Activated T-helper 2 cell treated with anti-CD3 and anti-CD28 coated beads, Interferon-gamma antibody, Interleukin-2, Interleukin-4, amounts not matched to agents 10 μg/mL and 5 μg/mL and 100 μg/mL, durations not matched to agents 14 hours and 24 hours and 36 hours (primary cell): ENCODE measurements at regions not wholly inside any gene's neighbourhood (a gene's known extent, or its start where the extent isn't known, plus 50 kb on each side); places are given as distances from the start of the nearest gene placed in this dataset.
"Not testable (repeated sequence)": the region's sequence is repeated elsewhere in the genome, so short reads cannot be mapped to it uniquely, and the experiment has no call there.

Experiments
- DNase-seq: peaks from one replicate; pipeline ENCODE4 v3.0.0; 2021; ENCODE audit warnings: low spot score
- H3K27ac Mint-ChIP-seq: one replicate; pipeline ENCODE4 v1.8.0; 2021; ENCODE audit warnings: mixed read lengths
- H3K27me3 Mint-ChIP-seq: one replicate; pipeline ENCODE4 v1.8.0; 2021; ENCODE audit warnings: low read depth, mixed read lengths
- H3K36me3 Mint-ChIP-seq: one replicate; pipeline ENCODE4 v1.8.0; 2021; ENCODE audit warnings: low read depth, mixed read lengths
- H3K4me1 Mint-ChIP-seq: one replicate; pipeline ENCODE4 v1.8.0; 2021; ENCODE audit warnings: low read depth, mixed read lengths
- H3K4me3 Mint-ChIP-seq: one replicate; pipeline ENCODE4 v1.8.0; 2021; ENCODE audit warnings: low read depth, mild to moderate bottlenecking, moderate library complexity, mixed read lengths
- H3K9me3 Mint-ChIP-seq: one replicate; pipeline ENCODE4 v1.8.0; 2021; ENCODE audit warnings: mixed read lengths
- intact Hi-C: fragments of 100-400 bp; cut with micrococcal nuclease; formaldehyde crosslinking; loops from one replicate; pipeline ENCODE4 v1.15.1; 2023

DNA sequence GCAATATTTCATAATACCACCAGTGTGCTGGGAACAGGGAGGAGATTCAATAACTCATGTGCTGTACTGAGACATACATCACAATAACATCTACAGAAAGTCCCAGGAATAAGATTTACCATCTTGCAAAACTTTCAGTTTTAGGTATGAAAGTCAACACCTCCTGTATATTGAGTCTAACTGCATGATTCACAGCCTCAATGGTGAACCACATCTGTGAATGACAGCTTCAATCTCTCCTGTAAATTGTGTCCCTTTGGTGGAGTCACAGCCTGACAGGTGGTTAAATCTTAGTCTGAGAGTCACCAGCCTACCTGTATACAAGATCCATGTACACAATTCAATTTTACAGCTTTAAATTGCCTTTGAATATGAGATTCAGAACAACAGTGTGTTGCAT lies 242.1 kb downstream of the RPS4Y2 start:
- DNase-seq = no peak
- Mint-ChIP-seq H3K9me3 (no peaks in the 10 kb centered on the region), H3K36me3 (no peaks in the 10 kb centered on the region), H3K4me1 (peaks cover 43% of the 10 kb centered on the region), H3K4me3 (no peak overlapping the region), H3K27ac (peak overlapping the region; percentile 78), H3K27me3 (no peaks in the 10 kb centered on the region)
- intact Hi-C loops = loop anchor here (1.0 to 10.0 kb wide), 7 partner anchors 84 to 1433 kb away; no protein-coding TSS in a partner anchor

DNA sequence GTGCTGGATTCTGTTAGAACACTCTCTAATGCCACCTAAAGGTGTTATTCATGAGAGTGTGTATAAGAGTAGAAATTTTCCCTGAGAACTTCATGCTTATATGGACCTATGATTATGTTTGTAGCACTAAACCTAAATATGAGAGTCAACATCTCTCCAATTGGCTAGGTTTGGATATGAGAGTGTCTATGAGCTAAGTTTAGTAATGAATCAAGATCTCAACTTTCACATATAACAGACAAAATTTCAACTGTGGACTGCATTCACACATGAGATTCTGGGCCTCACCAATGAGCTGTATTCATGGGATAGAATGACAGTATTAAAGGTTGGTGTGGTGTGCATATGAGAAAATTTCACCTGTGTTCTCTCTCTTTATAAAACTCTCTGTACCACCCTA lies 242.6 kb downstream of the RPS4Y2 start:
- Mint-ChIP-seq H3K9me3 (no peaks in the 10 kb centered on the region), H3K4me3 (no peak overlapping the region), H3K4me1 (peaks cover 48% of the 10 kb centered on the region), H3K27me3 (no peaks in the 10 kb centered on the region), H3K27ac (no peak overlapping the region), H3K36me3 (no peaks in the 10 kb centered on the region)
- DNase-seq = no peak
- intact Hi-C loops = loop anchor here (1.0 to 10.0 kb wide), 7 partner anchors 84 to 1434 kb away; no protein-coding TSS in a partner anchor

DNA sequence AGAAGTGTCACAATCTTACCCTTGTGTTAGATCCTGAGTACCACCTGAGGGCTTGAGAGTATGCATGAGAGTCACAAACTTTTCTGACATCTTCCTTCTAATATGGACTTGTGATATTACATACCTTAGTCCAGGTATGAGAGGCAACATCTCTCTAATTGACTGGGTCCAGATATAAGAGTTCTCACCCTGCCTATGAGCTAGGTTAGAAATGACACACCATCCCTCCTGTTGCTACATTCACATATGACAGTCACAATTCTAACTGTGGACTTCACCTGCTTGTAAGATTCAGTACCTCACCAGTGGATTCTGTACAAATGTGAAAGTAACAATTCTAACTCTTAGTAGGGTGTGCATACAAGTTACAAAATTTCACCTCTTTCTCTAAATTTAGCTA lies 245.2 kb downstream of the RPS4Y2 start:
- no peak overlapping the region for H3K27ac Mint-ChIP-seq
- peaks cover 54% of the 10 kb centered on the region for H3K4me1 Mint-ChIP-seq
- no peaks in the 10 kb centered on the region for H3K36me3 Mint-ChIP-seq
- intact Hi-C loops = loop anchor here (5.0 kb wide), 1 partner anchor 39 kb away; no protein-coding TSS in a partner anchor
- no peaks in the 10 kb centered on the region for H3K27me3 Mint-ChIP-seq
- H3K9me3 Mint-ChIP-seq = no peaks in the 10 kb centered on the region
- DNase-seq = no peak
- H3K4me3 Mint-ChIP-seq = no peak overlapping the region

DNA sequence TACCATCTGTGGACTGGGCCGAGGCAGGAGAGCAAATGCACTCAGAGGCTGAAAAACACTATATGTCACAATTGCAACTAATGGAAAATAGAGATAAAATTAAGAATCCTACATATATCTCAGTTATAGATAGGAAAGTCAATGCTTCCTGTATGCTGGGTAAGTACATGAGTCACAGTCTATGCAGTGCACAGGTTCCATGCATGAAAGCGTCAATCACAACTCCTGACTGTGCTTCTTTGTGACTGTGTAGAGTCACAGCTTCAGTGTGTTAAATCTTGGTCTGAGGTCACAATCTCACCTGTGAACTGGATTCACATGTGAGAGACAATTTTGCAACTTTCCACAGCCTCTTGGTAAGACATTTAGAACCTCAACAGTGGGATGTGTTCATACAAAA lies 247.2 kb downstream of the RPS4Y2 start:
- Mint-ChIP-seq H3K27me3 (no peaks in the 10 kb centered on the region), H3K27ac (no peak overlapping the region), H3K9me3 (peaks cover 4% of the 10 kb centered on the region), H3K4me1 (peaks cover 44% of the 10 kb centered on the region), H3K36me3 (peaks cover 8% of the 10 kb centered on the region), H3K4me3 (no peak overlapping the region)
- intact Hi-C loops = loop anchor here (5.0 kb wide), 1 partner anchor 41 kb away; no protein-coding TSS in a partner anchor
- DNase-seq = no peak

DNA sequence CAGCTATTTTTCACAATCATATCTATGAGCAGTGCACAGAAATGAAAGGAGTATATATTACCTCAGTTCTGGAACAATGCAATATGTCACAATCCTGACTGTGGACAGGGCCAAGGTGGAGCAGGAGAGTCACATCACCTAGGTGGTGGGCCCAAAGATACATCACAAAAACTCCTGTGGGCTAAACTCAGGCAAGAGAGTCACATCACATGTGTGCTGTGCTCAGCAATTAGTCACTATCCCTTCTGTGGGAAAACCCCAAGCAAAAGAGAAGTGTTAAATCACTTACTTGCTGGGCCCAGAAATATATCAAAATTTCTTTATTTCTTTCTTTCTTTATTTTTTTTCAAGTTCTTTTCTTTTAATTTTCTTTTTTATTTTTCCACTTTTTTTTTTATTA lies 249.6 kb downstream of the RPS4Y2 start:
- H3K9me3 Mint-ChIP-seq = peaks cover 9% of the 10 kb centered on the region

DNA sequence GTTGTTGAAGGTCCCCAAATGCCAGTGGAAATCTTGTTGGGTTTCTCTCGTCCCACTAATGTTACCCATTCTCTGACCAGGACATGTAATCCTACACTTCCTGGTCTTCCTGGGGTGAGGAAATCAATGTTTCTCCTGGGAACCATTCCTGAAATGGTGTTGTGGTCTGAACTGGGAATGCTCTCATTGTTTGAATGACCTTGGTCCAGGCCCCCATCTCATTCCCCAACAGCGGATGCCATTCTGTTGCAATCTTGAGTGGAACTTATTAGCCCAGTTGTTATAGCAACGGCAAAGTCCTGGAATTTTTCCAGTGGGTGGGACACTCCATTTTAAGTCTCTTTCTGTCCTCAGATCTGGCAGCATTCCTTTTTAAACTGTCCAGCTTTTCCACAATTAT lies 265.9 kb downstream of the RPS4Y2 start:
- Mint-ChIP-seq H3K4me3 (no peak overlapping the region), H3K4me1 (peaks cover 29% of the 10 kb centered on the region), H3K27ac (no peak overlapping the region), H3K27me3 (no peaks in the 10 kb centered on the region), H3K36me3 (no peaks in the 10 kb centered on the region), H3K9me3 (no peaks in the 10 kb centered on the region)
- DNase-seq = no peak
- intact Hi-C loops = no loop called here

More for the DNA sequence above, 249.6 kb downstream of the RPS4Y2 start:
- Mint-ChIP-seq H3K4me1 (peaks cover 24% of the 10 kb centered on the region), H3K27me3 (no peaks in the 10 kb centered on the region), H3K36me3 (peaks cover 10% of the 10 kb centered on the region), H3K4me3 (no peak overlapping the region), H3K27ac (no peak overlapping the region)
- DNase-seq = no peak
- intact Hi-C loops = no loop called here

DNA sequence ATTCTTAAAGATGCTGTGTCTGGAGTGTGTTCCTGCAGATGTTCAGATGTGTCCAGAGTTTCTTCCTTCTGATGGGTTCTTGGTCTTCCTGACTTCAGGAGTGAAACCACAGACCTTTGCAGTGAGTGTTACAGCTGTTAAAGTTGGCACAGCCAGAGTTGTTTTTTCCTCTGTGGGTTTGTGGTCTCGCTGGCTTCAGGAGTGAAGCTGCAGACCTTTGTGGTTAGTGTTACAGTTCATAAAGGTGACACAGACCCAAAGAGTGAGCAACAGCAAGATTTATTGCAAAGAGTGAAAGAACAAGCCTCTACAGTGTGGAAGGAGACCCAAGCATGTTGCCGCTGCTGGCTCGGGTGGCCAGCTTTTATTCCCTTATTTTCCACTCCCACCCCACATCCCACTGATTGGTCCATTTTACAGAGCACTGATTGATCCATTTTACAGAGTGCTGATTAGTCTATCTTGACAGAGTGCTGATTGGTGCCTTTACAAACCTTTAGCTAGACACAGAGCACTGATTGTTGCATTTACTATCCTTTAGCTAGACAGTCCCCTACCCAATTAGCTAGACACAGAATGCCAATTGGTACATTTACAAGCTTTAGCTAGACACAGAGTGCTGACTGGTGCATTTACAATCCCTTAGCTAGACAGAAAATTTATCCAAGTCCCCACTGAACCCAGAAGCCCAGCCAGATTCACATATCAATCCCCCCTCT lies 266.6 kb downstream of the RPS4Y2 start:
- Mint-ChIP-seq H3K4me1 (peaks cover 29% of the 10 kb centered on the region), H3K27me3 (no peaks in the 10 kb centered on the region), H3K36me3 (no peaks in the 10 kb centered on the region), H3K4me3 (peak overlapping the region; percentile 20), H3K9me3 (no peaks in the 10 kb centered on the region), H3K27ac (peak overlapping the region; percentile 47)
- intact Hi-C loops = no loop called here
- DNase-seq = peak; percentile 18

DNA sequence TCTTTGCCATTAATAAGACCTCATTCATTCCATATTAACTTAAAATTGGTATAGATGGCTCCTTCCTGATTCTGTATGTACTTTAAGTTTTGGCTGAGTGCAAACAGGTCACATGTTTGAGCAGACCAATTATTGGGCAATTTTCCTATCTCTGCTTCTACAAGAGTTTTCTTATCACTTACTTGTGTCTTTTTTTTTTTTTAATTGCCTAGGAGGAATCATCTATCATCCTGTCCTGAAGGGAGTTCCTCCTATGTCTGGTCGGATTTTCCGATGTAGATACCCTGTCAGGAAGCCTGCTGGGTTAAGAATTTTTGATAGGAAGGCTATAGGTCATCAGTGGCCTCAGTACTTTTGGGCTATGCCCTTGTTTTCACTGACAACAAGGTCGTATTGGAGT lies 268.0 kb downstream of the RPS4Y2 start:
- DNase-seq = no peak
- H3K36me3 Mint-ChIP-seq = no peaks in the 10 kb centered on the region
- no peak overlapping the region for H3K4me3 Mint-ChIP-seq
- H3K9me3 Mint-ChIP-seq = no peaks in the 10 kb centered on the region
- H3K4me1 Mint-ChIP-seq = peaks cover 32% of the 10 kb centered on the region
- H3K27ac Mint-ChIP-seq = no peak overlapping the region
- intact Hi-C loops = no loop called here
- H3K27me3 Mint-ChIP-seq = no peaks in the 10 kb centered on the region

DNA sequence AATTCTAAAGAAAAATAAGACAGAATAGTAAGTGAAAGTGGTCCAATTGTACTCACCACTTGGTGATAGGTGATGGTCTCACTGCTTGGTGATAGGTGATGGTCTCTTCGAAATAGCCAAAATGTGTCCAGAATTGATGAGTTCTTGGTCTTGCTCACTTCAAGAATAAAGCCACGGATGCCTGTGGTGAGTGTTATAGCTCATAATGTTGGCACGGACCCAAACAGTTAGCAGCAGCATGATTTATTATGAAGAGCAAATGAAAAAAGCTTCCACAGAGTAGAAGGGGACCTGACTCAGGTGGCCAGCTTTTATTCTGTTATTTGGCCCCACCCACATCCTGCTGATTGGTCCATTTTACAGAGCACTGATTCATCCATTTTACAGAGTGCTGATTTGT lies 272.6 kb downstream of the RPS4Y2 start:
- H3K4me3 Mint-ChIP-seq = no peak overlapping the region
- intact Hi-C loops = no loop called here
- H3K36me3 Mint-ChIP-seq = peaks cover 7% of the 10 kb centered on the region
- no peaks in the 10 kb centered on the region for H3K27me3 Mint-ChIP-seq
- H3K27ac Mint-ChIP-seq = no peak overlapping the region
- peaks cover 32% of the 10 kb centered on the region for H3K4me1 Mint-ChIP-seq
- DNase-seq = no peak
- no peaks in the 10 kb centered on the region for H3K9me3 Mint-ChIP-seq

DNA sequence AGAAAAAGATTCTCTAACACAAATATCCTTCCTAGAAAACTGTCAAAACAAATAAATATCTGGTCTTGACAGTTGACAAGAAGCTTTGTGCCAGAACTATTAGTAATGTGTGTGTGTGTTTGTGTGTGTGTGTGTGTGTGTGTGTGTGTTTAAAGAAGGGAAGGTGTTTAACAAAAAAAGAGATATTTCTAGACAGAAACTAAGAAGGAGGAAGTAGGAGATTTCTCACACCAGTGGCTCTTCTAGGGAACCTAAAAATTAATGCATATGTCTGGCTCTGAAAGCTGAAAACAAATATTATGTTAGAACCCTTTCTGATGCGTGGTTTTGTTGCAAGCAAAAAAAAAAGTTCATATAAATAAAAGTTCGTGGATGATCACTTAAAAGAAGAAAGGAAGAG lies 277.5 kb downstream of the RPS4Y2 start:
- Mint-ChIP-seq H3K36me3 (peaks cover 22% of the 10 kb centered on the region), H3K4me1 (peaks cover 48% of the 10 kb centered on the region), H3K27me3 (no peaks in the 10 kb centered on the region), H3K9me3 (peaks cover 8% of the 10 kb centered on the region), H3K4me3 (peak overlapping the region; percentile 42), H3K27ac (peak overlapping the region; percentile 94)
- DNase-seq = no peak
- intact Hi-C loops = no loop called here

DNA sequence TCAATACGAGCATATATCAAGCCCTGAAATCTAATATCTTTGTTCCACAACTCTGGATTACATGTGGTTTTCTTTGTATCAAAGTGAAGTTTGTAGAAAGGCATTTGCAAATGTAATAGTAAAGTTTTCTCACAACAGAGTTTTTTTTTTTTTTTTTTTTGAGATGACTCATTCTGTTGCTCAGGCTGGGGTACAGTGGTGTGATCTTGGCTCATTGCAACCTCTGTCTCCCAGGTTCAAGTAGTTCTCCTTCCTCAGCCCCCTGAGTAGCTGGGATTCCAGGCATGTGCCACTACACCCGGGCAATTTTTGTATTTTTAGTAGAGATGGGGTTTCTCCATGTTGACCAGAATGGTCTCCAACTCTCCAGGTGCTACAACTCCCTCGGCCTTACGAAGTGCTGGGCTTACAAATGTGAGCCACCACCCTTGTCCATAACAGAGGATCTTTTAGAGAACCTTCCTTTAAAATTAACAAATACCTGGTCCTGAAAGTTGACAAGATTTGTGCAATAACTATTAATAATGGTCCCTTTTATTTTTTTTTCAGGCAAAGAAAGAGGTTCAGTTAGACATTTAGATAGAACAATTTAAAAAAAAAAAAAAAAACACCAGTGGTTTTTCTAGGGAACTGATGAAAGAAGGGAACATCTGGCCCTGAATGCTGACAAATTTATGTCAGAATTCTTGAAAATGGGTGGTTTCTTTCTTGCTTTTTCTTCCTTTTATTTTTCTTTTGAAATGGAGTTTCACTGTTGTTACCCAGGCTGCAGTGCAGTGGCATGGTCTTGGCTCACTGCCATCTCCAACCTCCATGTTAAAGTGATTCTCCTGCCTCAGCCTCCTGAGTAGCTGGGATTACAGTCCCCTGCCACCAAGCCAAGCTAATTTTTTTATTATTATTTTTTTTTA lies 278.5 kb downstream of the RPS4Y2 start:
- peak overlapping the region; percentile 94 for H3K27ac Mint-ChIP-seq
- H3K9me3 Mint-ChIP-seq = peaks cover 10% of the 10 kb centered on the region
- H3K4me1 Mint-ChIP-seq = peaks cover 52% of the 10 kb centered on the region
- DNase-seq = peak; percentile 11
- intact Hi-C loops = loop anchor here (2.0 kb wide), 1 partner anchor 70 kb away; no protein-coding TSS in a partner anchor
- peak overlapping the region; percentile 26 for H3K4me3 Mint-ChIP-seq
- H3K36me3 Mint-ChIP-seq = peaks cover 23% of the 10 kb centered on the region
- no peaks in the 10 kb centered on the region for H3K27me3 Mint-ChIP-seq

DNA sequence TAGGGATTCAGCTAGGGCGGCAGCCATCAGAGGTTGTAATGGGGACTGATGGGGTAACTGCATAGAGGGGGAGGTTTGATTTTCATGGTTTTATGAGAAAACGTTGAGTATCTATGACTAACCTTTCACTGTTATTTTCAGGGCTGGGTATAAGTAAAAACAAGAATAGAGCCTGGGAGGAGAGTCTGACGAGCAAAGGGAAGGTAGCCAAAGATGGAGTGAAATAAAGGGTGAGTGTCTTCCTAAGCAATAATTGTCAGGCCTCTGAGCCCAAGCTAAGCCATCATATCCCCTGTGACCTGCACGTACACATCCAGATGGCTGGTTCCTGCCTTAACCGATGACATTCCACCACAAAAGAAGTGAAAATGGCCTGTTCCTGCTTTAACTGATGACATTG lies 281.5 kb downstream of the RPS4Y2 start:
- H3K4me3 Mint-ChIP-seq, H3K27me3 Mint-ChIP-seq, intact Hi-C loops, H3K9me3 Mint-ChIP-seq, DNase-seq: not testable (repeated sequence)
- H3K36me3 Mint-ChIP-seq = peaks cover 21% of the 10 kb centered on the region
- peak overlapping the region; percentile 38 for H3K27ac Mint-ChIP-seq
- H3K4me1 Mint-ChIP-seq = peaks cover 58% of the 10 kb centered on the region

DNA sequence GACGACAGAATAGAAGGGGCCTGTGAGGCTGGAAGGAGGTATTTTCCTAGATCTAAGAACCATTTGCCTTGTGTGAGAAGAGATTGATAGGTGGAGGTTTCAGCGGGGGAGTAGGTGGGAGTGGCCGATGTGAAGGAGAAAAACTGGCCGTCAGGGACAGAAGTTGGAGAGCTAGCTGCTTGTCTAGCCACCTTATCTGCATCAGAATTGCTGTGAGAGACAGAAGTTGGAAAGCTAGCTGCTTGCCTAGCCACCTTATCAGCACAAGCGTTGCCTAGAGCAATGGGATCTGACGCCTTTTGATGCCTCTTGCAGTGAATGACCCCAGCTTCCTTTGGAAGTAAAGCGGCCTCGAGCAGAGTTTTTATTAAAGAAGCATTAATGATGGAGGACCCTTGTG lies 283.9 kb downstream of the RPS4Y2 start:
- no peak for DNase-seq
- Mint-ChIP-seq H3K27ac (peak overlapping the region; percentile 30), H3K36me3 (peaks cover 21% of the 10 kb centered on the region), H3K27me3 (no peaks in the 10 kb centered on the region), H3K9me3 (peaks cover 14% of the 10 kb centered on the region), H3K4me1 (peaks cover 42% of the 10 kb centered on the region), H3K4me3 (no peak overlapping the region)
- intact Hi-C loops = loop anchor here (2.0 kb wide), 1 partner anchor 37 kb away; no protein-coding TSS in a partner anchor
